OCI-LY7 (cell line): ENCODE measurements at regions not wholly inside any gene's neighbourhood (a gene's known extent, or its start where the extent isn't known, plus 50 kb on each side); places are given as distances from the start of the nearest gene placed in this dataset.

Source experiments
- BruUV-seq: library from RNA; stranded (reverse); fragments of 400-500 nt; replicated peaks from 2 replicates; lab custom pipeline; 2021; lab: Mats Ljungman, UMichigan
- CTCF ChIA-PET: fragments of 300-600 bp; sonication (Branson Sonifier 250); formaldehyde crosslinking; loops from one replicate; lab custom pipeline; 2022; ENCODE audit warnings: antibody characterized with exemption; ENCODE audit not compliant: unreplicated experiment; lab: Charles Lee
- POLR2A ChIA-PET: fragments of 300-600 bp; sonication (Branson Sonifier 250); formaldehyde crosslinking; loops from one replicate; lab custom pipeline; 2022; ENCODE audit warnings: antibody characterized with exemption; lab: Charles Lee
- DNase-seq: peaks from one replicate; pipeline ENCODE4 v3.0.0-alpha.2; 2015; ENCODE audit warnings: low spot score
- H2AFZ ChIP-seq: fragments of 200-600 bp; sonication (generic), shearing (Covaris generic); 2 replicates; pipeline ENCODE4 v1.6.1; 2014; ENCODE audit warnings: mild to moderate bottlenecking, antibody characterized with exemption, low read length, moderate library complexity
- H3K27ac ChIP-seq: fragments of 200-600 bp; sonication (generic); 2 replicates; pipeline ENCODE4 v1.5.1; 2014; ENCODE audit warnings: mixed run types, low read depth, mild to moderate bottlenecking, moderate library complexity, low read length, inconsistent platforms; ENCODE audit not compliant: poor library complexity, severe bottlenecking
- H3K36me3 ChIP-seq: fragments of 200-600 bp; sonication (generic); 2 replicates; pipeline ENCODE4 v1.6.1; 2014; ENCODE audit warnings: mild to moderate bottlenecking, antibody characterized with exemption, low read length, moderate library complexity, mixed read lengths; ENCODE audit not compliant: insufficient read depth
- H3K4me1 ChIP-seq: fragments of 200-600 bp; sonication (generic); 2 replicates; pipeline ENCODE4 v1.5.1; 2014; ENCODE audit warnings: mild to moderate bottlenecking, low read length; ENCODE audit not compliant: insufficient read depth, poor library complexity, severe bottlenecking
- H3K4me2 ChIP-seq: fragments of 200-600 bp; sonication (generic); 2 replicates; pipeline ENCODE4 v1.6.1; 2014; ENCODE audit warnings: mild to moderate bottlenecking, low read length
- H3K4me3 ChIP-seq: fragments of 200-600 bp; sonication (generic); 2 replicates; pipeline ENCODE4 v1.5.1; 2014; ENCODE audit warnings: mild to moderate bottlenecking, low read depth, low read length; ENCODE audit not compliant: poor library complexity, severe bottlenecking
- H3K79me2 ChIP-seq: fragments of 200-600 bp; sonication (generic); 2 replicates; pipeline ENCODE4 v1.6.1; 2016; ENCODE audit warnings: low read depth, mild to moderate bottlenecking, low read length, moderate library complexity, mixed read lengths; ENCODE audit not compliant: insufficient read depth
- H3K9me2 ChIP-seq: fragments of 200-600 bp; sonication (generic); 2 replicates; pipeline ENCODE4 v1.6.1; 2016; ENCODE audit warnings: mild to moderate bottlenecking, low read length, mixed read lengths; ENCODE audit not compliant: insufficient read depth
- H3K9me3 ChIP-seq: fragments of 200-600 bp; sonication (generic); 2 replicates; pipeline ENCODE4 v1.6.1; 2014; ENCODE audit warnings: mild to moderate bottlenecking, mixed run types, low read length, mixed read lengths
- H4K20me1 ChIP-seq: fragments of 200-600 bp; sonication (generic); 2 replicates; pipeline ENCODE4 v1.6.1; 2014; ENCODE audit warnings: mild to moderate bottlenecking, antibody characterized with exemption, low read length, moderate library complexity, mixed read lengths; ENCODE audit not compliant: insufficient read depth
- CTCF ChIP-seq: fragments of 200-600 bp; sonication (generic); conservative IDR thresholded peaks from 2 replicates; pipeline ENCODE4 v1.5.1; 2014; ENCODE audit warnings: mild to moderate bottlenecking, antibody characterized with exemption, low read length, moderate library complexity, mixed read lengths
- EZH2phosphoT487 ChIP-seq: fragments of 200-600 bp; sonication (generic); IDR thresholded peaks from 2 replicates; pipeline ENCODE4 v1.6.1; 2018; ENCODE audit warnings: low read depth, borderline replicate concordance, mild to moderate bottlenecking, mixed run types, antibody characterized with exemption, low read length, moderate library complexity, mixed read lengths
- intact Hi-C: fragments of 100-400 bp; cut with micrococcal nuclease; formaldehyde crosslinking; loops from one replicate; pipeline ENCODE4 v1.10.0; 2022; ENCODE audit not compliant: unreplicated experiment

DNA sequence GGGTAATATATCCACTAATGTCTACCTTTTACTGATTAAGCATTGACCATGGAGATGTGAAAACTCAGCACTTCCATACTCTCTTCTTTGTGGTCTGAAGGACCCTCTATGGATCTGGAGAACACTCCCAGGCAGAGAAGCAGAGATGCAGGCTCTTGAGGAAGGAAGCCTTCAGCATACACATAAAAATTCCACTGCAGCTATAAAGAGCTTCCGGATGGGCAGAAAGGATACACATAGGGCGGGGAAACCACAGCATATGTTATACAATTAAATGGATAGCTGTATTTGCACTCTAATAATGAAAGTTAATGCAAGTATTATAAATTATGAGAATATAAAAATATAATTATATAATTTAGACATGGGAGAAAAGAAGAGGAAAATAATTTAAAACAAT, 1258.2 kb upstream of the ALCAM start:
- Histone ChIP-seq H3K4me3 (no peak overlapping the region), H2AFZ (no peak overlapping the region), H3K9me2 (no peaks in the 10 kb centered on the region), H4K20me1 (no peaks in the 10 kb centered on the region), H3K36me3 (no peaks in the 10 kb centered on the region), H3K9me3 (no peaks in the 10 kb centered on the region), H3K4me2 (no peak overlapping the region), H3K27ac (no peak overlapping the region), H3K79me2 (no peaks in the 10 kb centered on the region), H3K4me1 (no peaks in the 10 kb centered on the region)
- BruUV-seq, result no TSS peak
- POLR2A ChIA-PET, result interaction anchor here (1.0 kb wide), 1 partner anchor 15 kb away, joined by 3 read pairs; no protein-coding TSS in a partner anchor
- CTCF ChIA-PET, result no interaction called here
- DNase-seq, result no peak
- intact Hi-C loops, result loop anchor here (10.0 kb wide), 1 partner anchor 1406 kb away; no protein-coding TSS in a partner anchor
- TF ChIP-seq EZH2phosphoT487 (no peak), CTCF (no peak)

GRCh38 chr3:104126463-104126862, 1240.2 kb upstream of the ALCAM start:
- no peaks in the 10 kb centered on the region for H3K36me3 ChIP-seq
- H3K27ac ChIP-seq, result no peak overlapping the region
- no peak overlapping the region for H3K4me2 ChIP-seq
- no peaks in the 10 kb centered on the region for H3K79me2 ChIP-seq
- intact Hi-C loops, result no loop called here
- BruUV-seq, result no TSS peak
- ChIA-PET POLR2A (no interaction called here), CTCF (no interaction called here)
- no peak overlapping the region for H3K4me3 ChIP-seq
- H3K4me1 ChIP-seq, result no peaks in the 10 kb centered on the region
- TF ChIP-seq EZH2phosphoT487 (no peak), CTCF (no peak)
- H3K9me3 ChIP-seq, result no peaks in the 10 kb centered on the region
- no peak for DNase-seq
- peaks cover 5% of the 10 kb centered on the region; the same call in 1 of the 2 replicates for H3K9me2 ChIP-seq
- H4K20me1 ChIP-seq, result no peaks in the 10 kb centered on the region
- H2AFZ ChIP-seq, result no peak overlapping the region

DNA sequence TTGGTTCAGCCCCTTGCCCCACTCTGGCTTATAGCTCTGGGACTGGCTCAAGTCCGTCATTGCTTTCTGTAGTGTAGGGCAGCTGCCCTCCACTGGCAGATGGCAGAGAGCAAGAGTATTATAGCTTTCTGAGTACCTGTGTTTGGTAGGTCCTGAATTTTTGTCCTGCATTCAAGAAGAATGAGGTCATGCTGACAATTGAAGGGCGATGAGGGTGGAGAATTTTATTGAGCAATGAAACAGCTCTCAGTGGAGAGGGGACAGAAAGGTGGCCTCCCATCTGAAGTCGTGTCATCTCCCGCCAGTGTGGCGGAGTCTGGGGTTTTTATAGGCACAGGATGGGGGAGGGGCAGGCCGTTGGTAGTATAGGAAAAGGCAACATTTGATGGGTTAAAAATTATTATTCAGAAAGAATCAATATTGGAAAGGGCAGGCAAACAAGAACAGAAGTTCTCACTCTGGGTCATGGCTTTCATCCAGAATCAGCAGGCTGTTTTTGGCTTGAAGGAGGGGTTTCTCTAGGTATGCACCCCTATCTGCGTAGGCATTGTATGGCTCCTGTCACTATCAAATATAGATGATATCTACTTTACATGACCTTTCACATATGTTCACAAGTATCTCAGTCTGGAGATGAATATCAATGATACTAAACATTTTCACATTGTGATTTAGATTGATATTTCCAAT, 1239.7 kb upstream of the ALCAM start:
- Histone ChIP-seq H2AFZ (no peak overlapping the region), H4K20me1 (no peaks in the 10 kb centered on the region), H3K4me2 (no peak overlapping the region), H3K9me3 (no peaks in the 10 kb centered on the region), H3K27ac (no peak overlapping the region), H3K36me3 (no peaks in the 10 kb centered on the region), H3K9me2 (peaks cover 5% of the 10 kb centered on the region; the same call in 1 of the 2 replicates), H3K79me2 (no peaks in the 10 kb centered on the region), H3K4me1 (no peaks in the 10 kb centered on the region), H3K4me3 (no peak overlapping the region)
- TF ChIP-seq CTCF (no peak), EZH2phosphoT487 (no peak)
- ChIA-PET CTCF (no interaction called here), POLR2A (interaction anchor here (0.6 kb wide), 1 partner anchor 454 kb away, joined by 3 read pairs; no protein-coding TSS in a partner anchor)
- intact Hi-C loops, result no loop called here
- BruUV-seq, result no TSS peak
- DNase-seq, result no peak
